ENCODE measurements at regions not wholly inside any gene's neighbourhood (a gene's known extent, or its start where the extent isn't known, plus 50 kb on each side); places are given as distances from the start of the nearest gene placed in this dataset.

GRCh38 chr12:19951664-19952063 lies 416.7 kb upstream of the PDE3A start:
- DNase-seq (ENCODE audit: low read depth in 2 of 2): no peak

GRCh38 chr12:19953734-19954133 lies 414.6 kb upstream of the PDE3A start:
- DNase-seq (ENCODE audit: low read depth in 2 of 2): no peak

- DNase-seq (ENCODE audit: low read depth in 2 of 2): no peak
Measured at GRCh38 chr12:19954163-19954562, 414.2 kb upstream of the PDE3A start.

- DNase-seq (ENCODE audit: low read depth in 2 of 2): no peak
Measured at GRCh38 chr12:19957308-19958125, 410.8 kb upstream of the PDE3A start.

GRCh38 chr12:19958389-19958788 lies 409.9 kb upstream of the PDE3A start:
- no peak for DNase-seq (ENCODE audit: low read depth in 2 of 2)

GRCh38 chr12:19959353-19959752 lies 409.0 kb upstream of the PDE3A start:
- DNase-seq (ENCODE audit: low read depth in 2 of 2): no peak

GRCh38 chr12:19960527-19960926 lies 407.8 kb upstream of the PDE3A start:
- DNase-seq (ENCODE audit: low read depth in 2 of 2): no peak

GRCh38 chr12:19962192-19962591 lies 406.1 kb upstream of the PDE3A start:
- DNase-seq (ENCODE audit: low read depth in 2 of 2): no peak

GRCh38 chr12:19963972-19964371 lies 404.4 kb upstream of the PDE3A start:
- no peak for DNase-seq (ENCODE audit: low read depth in 2 of 2)

GRCh38 chr12:19964549-19964948 lies 403.8 kb upstream of the PDE3A start:
- DNase-seq (ENCODE audit: low read depth in 2 of 2): no peak

GRCh38 chr12:19965196-19966038 lies 402.9 kb upstream of the PDE3A start:
- no peak for DNase-seq (ENCODE audit: low read depth in 2 of 2)

- DNase-seq (ENCODE audit: low read depth in 2 of 2): no peak
Measured at GRCh38 chr12:19967001-19967400, 401.3 kb upstream of the PDE3A start.

GRCh38 chr12:19967431-19967830 lies 400.9 kb upstream of the PDE3A start:
- no peak for DNase-seq (ENCODE audit: low read depth in 2 of 2)

GRCh38 chr12:19970116-19970515 lies 398.2 kb upstream of the PDE3A start:
- DNase-seq (ENCODE audit: low read depth in 2 of 2): no peak

GRCh38 chr12:19970821-19971220 lies 397.5 kb upstream of the PDE3A start:
- no peak for DNase-seq (ENCODE audit: low read depth in 2 of 2)

GRCh38 chr12:19971361-19972280 lies 396.7 kb upstream of the PDE3A start:
- DNase-seq (ENCODE audit: low read depth in 2 of 2): no peak

- no peak for DNase-seq (ENCODE audit: low read depth in 2 of 2)
Measured at GRCh38 chr12:19972325-19973288, 395.7 kb upstream of the PDE3A start.

- no peak for DNase-seq (ENCODE audit: low read depth in 2 of 2)
Measured at GRCh38 chr12:19978193-19978592, 390.1 kb upstream of the PDE3A start.

- no peak for DNase-seq (ENCODE audit: low read depth in 2 of 2)
Measured at GRCh38 chr12:19979584-19979983, 388.8 kb upstream of the PDE3A start.

- DNase-seq (ENCODE audit: low read depth in 2 of 2): no peak
Measured at GRCh38 chr12:19981944-19982343, 386.4 kb upstream of the PDE3A start.

GRCh38 chr12:19988001-19988400 lies 380.3 kb upstream of the PDE3A start:
- no peak for DNase-seq (ENCODE audit: low read depth in 2 of 2)
